Central memory CD8-positive, alpha-beta T cell (primary cell): ENCODE measurements at regions not wholly inside any gene's neighbourhood (a gene's known extent, or its start where the extent isn't known, plus 50 kb on each side); places are given as distances from the start of the nearest gene placed in this dataset.
A peak's percentile ranks its signal among the peaks of the same experiment; 100 is the strongest.

Experiments used
- ATAC-seq: fragments of 150-1000 bp; cut with Tn5 transposase; replicated peaks from 2 replicates; pipeline ENCODE4 v1.10.0; 2022; ENCODE audit warnings: mild to moderate bottlenecking, moderate FRiP score, moderate number of reproducible peaks; ENCODE audit not compliant: poor library complexity, severe bottlenecking; ENCODE audit errors: extremely low read depth
- DNase-seq, 2 donors: peaks; one replicate each; pipeline ENCODE4 v3.0.0; 2021; ENCODE audit warnings: low spot score in 2 of 2
- H3K27ac Mint-ChIP-seq: one replicate; pipeline ENCODE4 v1.8.0; 2022; ENCODE audit warnings: low read depth, mild to moderate bottlenecking, moderate library complexity, mixed read lengths
- H3K27me3 Mint-ChIP-seq: one replicate; pipeline ENCODE4 v1.8.0; 2022; ENCODE audit warnings: mixed read lengths
- H3K36me3 Mint-ChIP-seq: one replicate; pipeline ENCODE4 v1.8.0; 2022; ENCODE audit warnings: mild to moderate bottlenecking, moderate library complexity, mixed read lengths; ENCODE audit not compliant: insufficient read depth
- H3K4me1 Mint-ChIP-seq: one replicate; pipeline ENCODE4 v1.8.0; 2022; ENCODE audit warnings: mixed read lengths
- H3K4me3 Mint-ChIP-seq: one replicate; pipeline ENCODE4 v1.8.0; 2022; ENCODE audit warnings: mild to moderate bottlenecking, moderate library complexity, mixed read lengths
- H3K9me3 Mint-ChIP-seq: one replicate; pipeline ENCODE4 v1.8.0; 2022; ENCODE audit warnings: mixed read lengths

GRCh38 chr22:48138427-48138826 is 1376.0 kb downstream of the TBC1D22A start:
- ATAC-seq (no peak), DNase-seq (no peak)
- H3K27ac Mint-ChIP-seq = no peak overlapping the region
- H3K4me1 Mint-ChIP-seq = peaks cover 18% of the 10 kb centered on the region
- H3K9me3 Mint-ChIP-seq = no peaks in the 10 kb centered on the region
- H3K4me3 Mint-ChIP-seq = no peak overlapping the region
- H3K27me3 Mint-ChIP-seq = peaks cover 7% of the 10 kb centered on the region
- no peaks in the 10 kb centered on the region for H3K36me3 Mint-ChIP-seq

GRCh38 chr22:48137640-48138039 is 1375.2 kb downstream of the TBC1D22A start:
- ATAC-seq = no peak
- Mint-ChIP-seq H3K4me1 (peaks cover 18% of the 10 kb centered on the region), H3K27me3 (no peaks in the 10 kb centered on the region), H3K9me3 (no peaks in the 10 kb centered on the region), H3K27ac (peak overlapping the region; percentile 42), H3K4me3 (no peak overlapping the region), H3K36me3 (no peaks in the 10 kb centered on the region)
- DNase-seq = no peak

DNA sequence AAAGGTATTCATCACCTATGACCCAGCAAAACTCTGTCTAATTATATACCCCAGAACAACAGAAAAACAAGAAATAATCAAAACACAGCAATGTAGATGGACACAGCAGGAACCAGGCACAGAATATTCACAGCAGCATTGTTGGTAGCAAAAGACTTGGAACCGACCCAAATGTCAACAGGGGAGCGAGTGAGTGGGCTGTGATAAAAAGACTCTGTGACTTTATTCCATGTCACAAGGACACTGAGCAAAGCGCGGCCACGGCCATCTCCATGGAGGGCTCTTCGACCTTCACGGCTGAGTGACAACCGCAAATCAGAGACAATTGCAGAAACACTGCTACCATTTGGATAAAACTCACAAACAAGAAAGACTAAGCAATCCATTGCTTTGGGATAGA is 1373.1 kb downstream of the TBC1D22A start:
- H3K4me3 Mint-ChIP-seq = no peak overlapping the region
- H3K36me3 Mint-ChIP-seq = no peaks in the 10 kb centered on the region
- no peaks in the 10 kb centered on the region for H3K9me3 Mint-ChIP-seq
- peaks cover 20% of the 10 kb centered on the region for H3K27me3 Mint-ChIP-seq
- H3K4me1 Mint-ChIP-seq = peaks cover 18% of the 10 kb centered on the region
- H3K27ac Mint-ChIP-seq = no peak overlapping the region
- DNase-seq (no peak), ATAC-seq (no peak)

GRCh38 chr22:48125416-48125815 is 1363.0 kb downstream of the TBC1D22A start:
- Mint-ChIP-seq H3K27ac (no peak overlapping the region), H3K27me3 (peaks cover 32% of the 10 kb centered on the region), H3K4me3 (no peak overlapping the region), H3K36me3 (no peaks in the 10 kb centered on the region), H3K9me3 (no peaks in the 10 kb centered on the region), H3K4me1 (no peaks in the 10 kb centered on the region)
- DNase-seq (no peak), ATAC-seq (no peak)

DNA sequence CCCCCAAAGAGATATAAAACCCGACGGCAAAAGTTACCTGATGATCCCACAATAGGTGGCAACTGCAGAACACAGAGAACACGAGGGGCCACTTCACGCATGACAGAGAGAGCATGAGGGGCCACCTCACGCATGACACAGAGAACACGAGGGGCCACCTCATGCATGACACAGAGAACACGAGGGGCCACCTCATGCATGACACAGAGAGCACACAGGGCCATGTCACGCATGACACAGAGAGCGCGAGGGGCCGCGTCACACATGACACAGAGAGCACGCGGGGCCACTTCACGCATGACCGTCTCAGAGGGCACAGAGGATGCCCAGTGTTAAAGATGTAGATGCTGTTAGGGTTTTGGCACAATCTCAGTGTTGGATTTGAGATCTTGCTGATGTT is 1359.5 kb downstream of the TBC1D22A start:
- ATAC-seq (no peak), DNase-seq (no peak)
- H3K4me1 Mint-ChIP-seq = no peaks in the 10 kb centered on the region
- no peak overlapping the region for H3K4me3 Mint-ChIP-seq
- H3K27ac Mint-ChIP-seq = no peak overlapping the region
- no peaks in the 10 kb centered on the region for H3K9me3 Mint-ChIP-seq
- H3K36me3 Mint-ChIP-seq = no peaks in the 10 kb centered on the region
- H3K27me3 Mint-ChIP-seq = peaks cover 41% of the 10 kb centered on the region

- no peaks in the 10 kb centered on the region for H3K9me3 Mint-ChIP-seq
- H3K36me3 Mint-ChIP-seq = no peaks in the 10 kb centered on the region
- H3K4me3 Mint-ChIP-seq = no peak overlapping the region
- no peak for ATAC-seq
- H3K27me3 Mint-ChIP-seq = peaks cover 25% of the 10 kb centered on the region
- no peak overlapping the region for H3K27ac Mint-ChIP-seq
- no peak for DNase-seq
- H3K4me1 Mint-ChIP-seq = no peaks in the 10 kb centered on the region
These were observed 1356.2 kb downstream of the TBC1D22A start for GRCh38 chr22:48118654-48119053.

DNA sequence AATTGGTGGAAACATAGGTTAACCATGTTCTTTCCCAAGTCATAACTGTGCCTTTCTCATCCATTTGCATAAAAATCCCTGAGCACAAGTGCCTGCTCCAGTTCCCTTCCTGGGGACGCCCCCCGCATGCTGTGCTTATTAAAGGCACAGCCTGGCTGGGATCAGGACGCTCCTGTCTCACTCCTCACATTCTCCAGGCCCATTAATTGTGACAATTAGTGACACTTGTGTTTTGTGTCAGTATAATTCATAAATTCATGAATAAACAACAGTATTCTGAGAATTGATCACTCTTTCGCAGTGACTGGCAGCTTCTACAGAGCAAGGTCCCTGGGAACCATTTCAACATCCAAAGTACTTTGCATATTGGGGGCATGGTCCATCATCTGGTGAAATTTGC is 1354.4 kb downstream of the TBC1D22A start:
- H3K4me1 Mint-ChIP-seq = no peaks in the 10 kb centered on the region
- H3K9me3 Mint-ChIP-seq = no peaks in the 10 kb centered on the region
- ATAC-seq (no peak), DNase-seq (no peak)
- no peak overlapping the region for H3K4me3 Mint-ChIP-seq
- H3K27me3 Mint-ChIP-seq = peaks cover 23% of the 10 kb centered on the region
- no peak overlapping the region for H3K27ac Mint-ChIP-seq
- no peaks in the 10 kb centered on the region for H3K36me3 Mint-ChIP-seq

DNA sequence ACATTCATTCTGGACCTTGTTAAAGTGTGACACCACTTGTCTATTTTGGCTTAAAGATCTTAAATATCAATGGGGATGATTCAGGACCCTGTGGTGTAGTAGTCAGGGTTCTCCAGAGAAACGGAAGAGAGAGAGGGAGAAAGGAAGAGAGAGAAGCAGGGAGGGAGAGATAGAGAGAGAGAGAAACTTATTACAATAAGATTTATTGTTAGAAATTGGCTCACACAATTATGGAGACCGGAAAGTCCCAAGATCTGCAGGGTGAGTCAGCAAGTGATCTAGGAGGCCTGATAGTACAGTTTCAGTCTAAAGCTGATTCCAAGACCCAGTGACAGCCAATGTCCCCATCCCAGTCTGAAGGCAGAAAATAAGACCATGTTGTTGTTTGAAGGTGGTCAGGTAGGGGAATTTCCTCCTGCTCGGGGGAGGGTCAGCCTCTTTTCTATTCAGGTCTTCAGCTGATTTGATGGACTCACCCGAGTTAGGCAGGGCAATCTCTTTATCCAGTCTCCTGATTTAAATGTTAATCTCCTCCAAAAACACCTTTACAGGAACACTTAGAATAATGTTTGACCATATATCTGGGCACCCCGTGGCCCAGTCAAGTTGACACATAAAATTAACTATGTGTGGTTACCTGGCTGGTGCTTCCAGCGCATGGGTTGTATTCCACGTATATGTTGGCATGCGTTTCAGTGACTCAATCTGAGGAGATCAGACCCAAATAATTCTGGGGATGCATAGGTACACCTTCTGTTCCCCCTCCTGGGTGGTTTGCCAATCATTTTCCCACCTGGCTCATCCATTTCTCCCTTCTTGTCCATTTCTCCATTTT is 1350.5 kb downstream of the TBC1D22A start:
- Mint-ChIP-seq H3K27me3 (no peaks in the 10 kb centered on the region), H3K9me3 (peaks cover 6% of the 10 kb centered on the region), H3K27ac (peak overlapping the region; percentile 45), H3K4me3 (no peak overlapping the region), H3K4me1 (no peaks in the 10 kb centered on the region), H3K36me3 (no peaks in the 10 kb centered on the region)
- no peak for ATAC-seq
- DNase-seq = no peak

- no peak overlapping the region for H3K4me3 Mint-ChIP-seq
- H3K36me3 Mint-ChIP-seq = peaks cover 4% of the 10 kb centered on the region
- DNase-seq = no peak
- no peak for ATAC-seq
- H3K27ac Mint-ChIP-seq = no peak overlapping the region
- H3K27me3 Mint-ChIP-seq = no peaks in the 10 kb centered on the region
- peaks cover 6% of the 10 kb centered on the region for H3K9me3 Mint-ChIP-seq
- no peaks in the 10 kb centered on the region for H3K4me1 Mint-ChIP-seq
These were observed 1344.3 kb downstream of the TBC1D22A start for GRCh38 chr22:48106715-48107259.

DNA sequence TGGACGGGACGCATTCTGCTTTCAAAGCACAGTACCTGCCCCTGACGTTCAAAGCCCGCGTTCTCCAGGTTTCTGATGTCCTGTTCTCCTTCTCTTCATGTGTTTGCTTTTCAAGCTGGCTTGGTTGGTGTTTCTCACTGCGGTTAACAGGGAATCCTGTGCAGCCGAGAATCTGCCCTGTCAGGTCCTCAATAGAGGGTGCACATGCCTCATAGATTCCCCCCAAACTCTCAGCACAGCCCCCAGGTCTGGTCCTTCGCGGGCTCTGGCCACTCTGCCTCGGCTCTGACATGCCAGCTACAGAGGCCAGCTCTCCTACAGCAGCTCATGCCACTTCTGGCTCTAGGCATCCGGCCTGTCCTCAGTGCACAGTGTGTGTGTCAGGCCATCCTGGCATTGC is 1343.8 kb downstream of the TBC1D22A start:
- Mint-ChIP-seq H3K27me3 (no peaks in the 10 kb centered on the region), H3K4me1 (no peaks in the 10 kb centered on the region), H3K36me3 (peaks cover 4% of the 10 kb centered on the region), H3K4me3 (no peak overlapping the region), H3K27ac (no peak overlapping the region), H3K9me3 (peaks cover 6% of the 10 kb centered on the region)
- DNase-seq (no peak), ATAC-seq (no peak)

DNA sequence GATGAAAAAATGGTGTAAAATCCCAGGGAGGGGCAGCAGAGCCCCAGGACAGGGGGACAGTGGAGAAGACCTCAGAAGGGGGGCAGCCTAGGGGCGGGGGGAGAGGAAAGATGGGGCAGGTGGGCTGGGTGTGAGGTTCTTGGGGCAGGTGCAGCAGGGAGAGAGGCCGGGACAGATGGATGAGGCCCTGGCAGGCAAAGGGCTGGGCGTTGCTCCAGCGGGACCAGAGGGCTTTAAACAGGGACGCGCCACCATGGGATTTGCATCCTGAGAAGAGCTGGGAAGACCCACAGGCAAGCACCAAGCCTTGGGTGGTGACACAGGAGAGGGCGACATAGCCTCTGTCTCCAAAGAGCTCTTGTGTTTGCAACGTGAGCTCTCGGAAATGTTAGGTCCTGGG is 1342.8 kb downstream of the TBC1D22A start:
- H3K4me1 Mint-ChIP-seq = peaks cover 9% of the 10 kb centered on the region
- no peak overlapping the region for H3K4me3 Mint-ChIP-seq
- ATAC-seq (no peak), DNase-seq (no peak)
- H3K27me3 Mint-ChIP-seq = no peaks in the 10 kb centered on the region
- H3K9me3 Mint-ChIP-seq = peaks cover 6% of the 10 kb centered on the region
- H3K27ac Mint-ChIP-seq = no peak overlapping the region
- H3K36me3 Mint-ChIP-seq = peaks cover 4% of the 10 kb centered on the region

GRCh38 chr22:48104766-48105165 is 1342.3 kb downstream of the TBC1D22A start:
- Mint-ChIP-seq H3K4me1 (peaks cover 14% of the 10 kb centered on the region), H3K27me3 (no peaks in the 10 kb centered on the region), H3K36me3 (peaks cover 4% of the 10 kb centered on the region), H3K27ac (no peak overlapping the region), H3K9me3 (peaks cover 6% of the 10 kb centered on the region), H3K4me3 (no peak overlapping the region)
- ATAC-seq (no peak), DNase-seq (no peak)

GRCh38 chr22:48104102-48104738 is 1341.8 kb downstream of the TBC1D22A start:
- H3K4me3 Mint-ChIP-seq = no peak overlapping the region
- no peaks in the 10 kb centered on the region for H3K27me3 Mint-ChIP-seq
- peaks cover 6% of the 10 kb centered on the region for H3K9me3 Mint-ChIP-seq
- peaks cover 17% of the 10 kb centered on the region for H3K4me1 Mint-ChIP-seq
- no peak overlapping the region for H3K27ac Mint-ChIP-seq
- peaks cover 4% of the 10 kb centered on the region for H3K36me3 Mint-ChIP-seq
- ATAC-seq (no peak), DNase-seq (no peak)
